WTC11 (cell line): ENCODE measurements at regions not wholly inside any gene's neighbourhood (a gene's known extent, or its start where the extent isn't known, plus 50 kb on each side); places are given as distances from the start of the nearest gene placed in this dataset.

ENCODE experiments used
- ATAC-seq: fragments of 200-7000 bp; cut with Tn5 transposase; 2 replicates; pipeline ENCODE4 v1.10.0; 2021; ENCODE audit warnings: mild to moderate bottlenecking, moderate library complexity
- CTCF ChIA-PET: fragments of 300-600 bp; sonication (Branson Sonifier 250); formaldehyde crosslinking; loops from one replicate; lab custom pipeline; 2021; ENCODE audit warnings: antibody characterized with exemption; lab: Charles Lee
- POLR2A ChIA-PET: fragments of 350-600 bp; sonication (Branson Sonifier 250); formaldehyde crosslinking; loops from one replicate; lab custom pipeline; 2021; ENCODE audit warnings: antibody characterized with exemption; lab: Charles Lee
- DNase-seq: peaks from one replicate; pipeline ENCODE4 v3.0.0; 2021; ENCODE audit warnings: low spot score
- H3K27ac Mint-ChIP-seq: 2 replicates; pipeline ENCODE4 v1.8.0; 2021; ENCODE audit warnings: mixed read lengths
- H3K27me3 Mint-ChIP-seq: 2 replicates; pipeline ENCODE4 v1.8.0; 2021; ENCODE audit warnings: low read depth, mild to moderate bottlenecking, moderate library complexity, mixed read lengths
- H3K36me3 Mint-ChIP-seq: 2 replicates; pipeline ENCODE4 v1.8.0; 2021; ENCODE audit warnings: mixed read lengths
- H3K4me1 Mint-ChIP-seq: 2 replicates; pipeline ENCODE4 v1.8.0; 2022; ENCODE audit warnings: mixed read lengths
- H3K4me3 Mint-ChIP-seq: 2 replicates; pipeline ENCODE4 v1.8.0; 2021; ENCODE audit warnings: mild to moderate bottlenecking, moderate library complexity, mixed read lengths
- H3K9me3 Mint-ChIP-seq: 2 replicates; pipeline ENCODE4 v1.8.0; 2021; ENCODE audit warnings: mixed read lengths
- AFF4 ChIP-seq: sonication (generic); formaldehyde crosslinking; IDR thresholded peaks from 2 replicates; pipeline ENCODE4 v1.8.1; 2023; ENCODE audit warnings: mild to moderate bottlenecking, missing genetic modification reagents, borderline replicate concordance
- ATF2 ChIP-seq: sonication (generic); formaldehyde crosslinking; IDR thresholded peaks from 2 replicates; pipeline ENCODE4 v1.8.1; 2022; ENCODE audit warnings: low read depth, missing genetic modification reagents, borderline replicate concordance
- ATF3 ChIP-seq: sonication (generic); formaldehyde crosslinking; conservative IDR thresholded peaks from 2 replicates; pipeline ENCODE4 v1.8.1; 2022; ENCODE audit warnings: mild to moderate bottlenecking, missing genetic modification reagents
- ATF6 ChIP-seq: sonication (generic); formaldehyde crosslinking; IDR thresholded peaks from 2 replicates; pipeline ENCODE4 v1.8.1; 2023; ENCODE audit warnings: mild to moderate bottlenecking, missing genetic modification reagents
- ERG ChIP-seq: fragments of 250-450 bp; sonication (Bioruptor Pico); IDR thresholded peaks from 2 replicates; pipeline ENCODE4 v1.8.0; 2021; ENCODE audit warnings: mild to moderate bottlenecking
- ESRRA ChIP-seq: sonication (generic); formaldehyde crosslinking; IDR thresholded peaks from 2 replicates; pipeline ENCODE4 v1.8.1; 2022; ENCODE audit warnings: mild to moderate bottlenecking, missing genetic modification reagents, borderline replicate concordance
- HMGA2 ChIP-seq: fragments of 250-450 bp; sonication (Bioruptor Pico); IDR thresholded peaks from 2 replicates; pipeline ENCODE4 v1.4.0; 2021; ENCODE audit warnings: mild to moderate bottlenecking, moderate library complexity
- HMGXB4 ChIP-seq: sonication (generic); formaldehyde crosslinking; IDR thresholded peaks from 2 replicates; pipeline ENCODE4 v1.8.1; 2023; ENCODE audit warnings: mild to moderate bottlenecking, moderate library complexity, missing genetic modification reagents
- IRF1 ChIP-seq: sonication (generic); formaldehyde crosslinking; IDR thresholded peaks from 2 replicates; pipeline ENCODE4 v1.8.0; 2023; ENCODE audit warnings: missing genetic modification reagents
- NR2C2 ChIP-seq: sonication (generic); formaldehyde crosslinking; IDR thresholded peaks from 2 replicates; pipeline ENCODE4 v1.8.0; 2022; ENCODE audit warnings: mild to moderate bottlenecking, missing genetic modification reagents
- RELA ChIP-seq: sonication (generic); formaldehyde crosslinking; IDR thresholded peaks from 2 replicates; pipeline ENCODE4 v1.8.1; 2022; ENCODE audit warnings: missing genetic modification reagents, mild to moderate bottlenecking, borderline replicate concordance
- RORB ChIP-seq: fragments of 250-450 bp; sonication (Bioruptor Pico); IDR thresholded peaks from 2 replicates; pipeline ENCODE4 v1.9.0; 2021; ENCODE audit warnings: mild to moderate bottlenecking
- ZNF317 ChIP-seq: sonication (generic); formaldehyde crosslinking; IDR thresholded peaks from 2 replicates; pipeline ENCODE4 v1.8.1; 2023; ENCODE audit warnings: low read depth, mild to moderate bottlenecking, moderate library complexity, missing genetic modification reagents, borderline replicate concordance
- ZNF396 ChIP-seq: fragments of 250-450 bp; sonication (Bioruptor Pico); IDR thresholded peaks from 2 replicates; pipeline ENCODE4 v1.8.0; 2021; ENCODE audit warnings: mild to moderate bottlenecking, moderate library complexity, borderline replicate concordance
- ZNF416 ChIP-seq: fragments of 250-450 bp; sonication (Bioruptor Pico); IDR thresholded peaks from 2 replicates; pipeline ENCODE4 v1.9.0; 2021; ENCODE audit warnings: mild to moderate bottlenecking, inconsistent platforms

GRCh38 chr1:194355488-194356106, 1169.2 kb upstream of the B3GALT2 start:
- H3K4me3 Mint-ChIP-seq: no peak overlapping the region
- POLR2A ChIA-PET: no interaction called here

GRCh38 chr1:194353121-194353520, 1166.7 kb upstream of the B3GALT2 start:
- no peak for TF ChIP-seq ZNF396 (CRISPR knock-in tag)
- TF ChIP-seq HMGXB4: no peak
- TF ChIP-seq HMGA2 (CRISPR knock-in tag): no peak
- TF ChIP-seq ZNF317: no peak
- no peak for TF ChIP-seq AFF4
- no peak for TF ChIP-seq IRF1
- no peak overlapping the region for H3K27ac Mint-ChIP-seq
- H3K4me3 Mint-ChIP-seq: no peak overlapping the region
- H3K9me3 Mint-ChIP-seq: 0 out of 2 replicates have a peak, but pooled peaks cover 3% of the 10 kb centered on the region
- ATAC-seq (no peak), DNase-seq (no peak)
- H3K36me3 Mint-ChIP-seq: no peaks in the 10 kb centered on the region
- POLR2A ChIA-PET: no interaction called here
- CTCF ChIA-PET: no interaction called here
- no peaks in the 10 kb centered on the region for H3K27me3 Mint-ChIP-seq
- no peaks in the 10 kb centered on the region for H3K4me1 Mint-ChIP-seq

More at GRCh38 chr1:194355488-194356106, 1169.2 kb upstream of the B3GALT2 start:
- H3K27ac Mint-ChIP-seq: no peak overlapping the region
- TF ChIP-seq NR2C2 (CRISPR knock-in tag): no peak
- no peak for TF ChIP-seq ESRRA (CRISPR knock-in tag)
- TF ChIP-seq ATF3: no peak
- no peak for TF ChIP-seq ERG (CRISPR knock-in tag)
- no peak for TF ChIP-seq ATF2 (CRISPR knock-in tag)
- TF ChIP-seq RORB: no peak
- no peak for TF ChIP-seq ZNF416 (CRISPR knock-in tag)
- TF ChIP-seq ATF6 (CRISPR knock-in tag): no peak
- TF ChIP-seq RELA (CRISPR knock-in tag): no peak
- no peaks in the 10 kb centered on the region for H3K4me1 Mint-ChIP-seq
- CTCF ChIA-PET: no interaction called here
- no peak for ATAC-seq
- H3K9me3 Mint-ChIP-seq: 0 out of 2 replicates have a peak, but pooled peaks cover 3% of the 10 kb centered on the region
- DNase-seq: no peak
- no peaks in the 10 kb centered on the region for H3K36me3 Mint-ChIP-seq
- no peaks in the 10 kb centered on the region for H3K27me3 Mint-ChIP-seq
